GM23338 (cell line): ENCODE measurements at regions not wholly inside any gene's neighbourhood (a gene's known extent, or its start where the extent isn't known, plus 50 kb on each side); places are given as distances from the start of the nearest gene placed in this dataset.

Experiments
- ATAC-seq: fragments of 200-7000 bp; cut with Tn5 transposase; 3 replicates; pipeline ENCODE4 v1.9.1; 2020
- DNase-seq: peaks from one replicate; pipeline ENCODE4 v3.0.0-alpha.2; 2015; ENCODE audit warnings: low spot score
- H2AFZ ChIP-seq: fragments of 200-600 bp; sonication (generic); 2 replicates; pipeline ENCODE4 v1.8.0; 2016; ENCODE audit warnings: antibody characterized with exemption, mild to moderate bottlenecking, moderate library complexity
- H3F3A ChIP-seq: fragments of 200-600 bp; sonication (generic); replicated peaks from 2 replicates; pipeline ENCODE4 v1.8.0; 2017; ENCODE audit warnings: antibody characterized with exemption, mixed run types, low read depth
- H3K27ac ChIP-seq: fragments of 200-600 bp; sonication (generic); 2 replicates; pipeline ENCODE4 v1.6.1; 2016; ENCODE audit warnings: low read depth
- H3K27me3 ChIP-seq: fragments of 200-600 bp; sonication (generic); 2 replicates; pipeline ENCODE4 v1.8.0; 2016; ENCODE audit warnings: mild to moderate bottlenecking, mixed run types, moderate library complexity; ENCODE audit not compliant: insufficient read depth
- H3K36me3 ChIP-seq: fragments of 200-600 bp; sonication (generic); 2 replicates; pipeline ENCODE4 v1.8.0; 2016; ENCODE audit warnings: mild to moderate bottlenecking; ENCODE audit not compliant: insufficient read depth
- H3K4me1 ChIP-seq: fragments of 200-600 bp; sonication (generic); 2 replicates; pipeline ENCODE4 v1.8.0; 2016; ENCODE audit warnings: mild to moderate bottlenecking, moderate library complexity; ENCODE audit not compliant: insufficient read depth
- H3K4me2 ChIP-seq: fragments of 200-600 bp; sonication (generic); 2 replicates; pipeline ENCODE4 v1.7.1; 2017; ENCODE audit warnings: mixed run types
- H3K4me3 ChIP-seq: fragments of 200-600 bp; sonication (generic); 2 replicates; pipeline ENCODE4 v1.6.1; 2016; ENCODE audit warnings: mixed run types
- H3K79me2 ChIP-seq: fragments of 200-600 bp; sonication (generic); replicated peaks from 2 replicates; pipeline ENCODE4 v1.8.0; 2017; ENCODE audit warnings: mild to moderate bottlenecking; ENCODE audit not compliant: insufficient read depth
- H3K9me2 ChIP-seq: fragments of 200-600 bp; sonication (generic); 2 replicates; pipeline ENCODE4 v1.8.0; 2017; ENCODE audit not compliant: insufficient read depth
- H4K20me1 ChIP-seq: fragments of 200-600 bp; sonication (generic); replicated peaks from 2 replicates; pipeline ENCODE4 v1.8.0; 2017; ENCODE audit warnings: mild to moderate bottlenecking; ENCODE audit not compliant: insufficient read depth
- H3K27ac Mint-ChIP-seq: 2 replicates; pipeline ENCODE4 v1.8.0; 2020; ENCODE audit warnings: inconsistent platforms, mild to moderate bottlenecking, moderate library complexity, mixed read lengths
- H3K27me3 Mint-ChIP-seq: 3 replicates; pipeline ENCODE4 v1.8.0; 2022; ENCODE audit warnings: low read depth, mild to moderate bottlenecking, moderate library complexity, mixed read lengths, inconsistent platforms; ENCODE audit not compliant: insufficient read depth, poor library complexity
- H3K36me3 Mint-ChIP-seq: 3 replicates; pipeline ENCODE4 v1.8.0; 2021; ENCODE audit warnings: low read depth, mild to moderate bottlenecking, inconsistent platforms, moderate library complexity, mixed read lengths
- H3K4me1 Mint-ChIP-seq: 3 replicates; pipeline ENCODE4 v1.8.0; 2020; ENCODE audit warnings: mild to moderate bottlenecking, inconsistent platforms, mixed read lengths
- H3K4me3 Mint-ChIP-seq: 3 replicates; pipeline ENCODE4 v1.8.0; 2021; ENCODE audit warnings: moderate library complexity, mild to moderate bottlenecking, inconsistent platforms, mixed read lengths
- H3K9me3 Mint-ChIP-seq: 3 replicates; pipeline ENCODE4 v1.8.0; 2020; ENCODE audit warnings: moderate library complexity, mild to moderate bottlenecking, inconsistent platforms, mixed read lengths
- ZNF331 ChIP-seq: fragments of 250-450 bp; sonication (Bioruptor Pico); IDR thresholded peaks from 2 replicates; pipeline ENCODE4 v1.5.0; 2020; ENCODE audit warnings: low read depth, mild to moderate bottlenecking, moderate library complexity
- ZNF462 ChIP-seq: fragments of 250-450 bp; sonication (Bioruptor Pico); IDR thresholded peaks from 2 replicates; pipeline ENCODE4 v1.5.0; 2020; ENCODE audit warnings: mild to moderate bottlenecking, moderate library complexity

- no peak overlapping the region for H3K4me3 Mint-ChIP-seq
- Histone ChIP-seq H4K20me1 (no peaks in the 10 kb centered on the region), H3K4me1 (no peaks in the 10 kb centered on the region), H3K9me2 (no peaks in the 10 kb centered on the region), H3K4me2 (no peak overlapping the region), H3K79me2 (no peaks in the 10 kb centered on the region), H3K27me3 (no peaks in the 10 kb centered on the region), H2AFZ (no peak overlapping the region), H3F3A (no peaks in the 10 kb centered on the region), H3K27ac (no peak overlapping the region), H3K36me3 (no peaks in the 10 kb centered on the region), H3K4me3 (no peak overlapping the region)
- DNase-seq = no peak
- ATAC-seq = no peak
- no peak for TF ChIP-seq ZNF331 (CRISPR knock-in tag)
- no peak overlapping the region for H3K27ac Mint-ChIP-seq
- no peaks in the 10 kb centered on the region for H3K4me1 Mint-ChIP-seq
- no peaks in the 10 kb centered on the region for H3K36me3 Mint-ChIP-seq
- no peaks in the 10 kb centered on the region for H3K27me3 Mint-ChIP-seq
- peaks cover 4% of the 10 kb centered on the region; the same call in 1 of the 3 replicates for H3K9me3 Mint-ChIP-seq
Measured at GRCh38 chr7:136585954-136586670, 282.3 kb upstream of the CHRM2 start.

- Histone ChIP-seq H3K36me3 (no peaks in the 10 kb centered on the region), H3K4me1 (no peaks in the 10 kb centered on the region), H3K9me2 (no peaks in the 10 kb centered on the region), H4K20me1 (no peaks in the 10 kb centered on the region), H3K4me2 (no peak overlapping the region), H3K79me2 (no peaks in the 10 kb centered on the region), H3K27ac (no peak overlapping the region), H3F3A (no peaks in the 10 kb centered on the region), H3K4me3 (no peak overlapping the region), H3K27me3 (no peaks in the 10 kb centered on the region), H2AFZ (no peak overlapping the region)
- H3K27ac Mint-ChIP-seq = no peak overlapping the region
- no peak for DNase-seq
- no peaks in the 10 kb centered on the region for H3K36me3 Mint-ChIP-seq
- H3K4me1 Mint-ChIP-seq = no peaks in the 10 kb centered on the region
- H3K9me3 Mint-ChIP-seq = no peaks in the 10 kb centered on the region
- H3K27me3 Mint-ChIP-seq = peaks cover 2% of the 10 kb centered on the region
- no peak for TF ChIP-seq ZNF462 (CRISPR knock-in tag)
- no peak overlapping the region for H3K4me3 Mint-ChIP-seq
- ATAC-seq = no peak
Measured at GRCh38 chr7:136566491-136566890, 302.0 kb upstream of the CHRM2 start.
